ENCODE measurements at regions not wholly inside any gene's neighbourhood (a gene's known extent, or its start where the extent isn't known, plus 50 kb on each side); places are given as distances from the start of the nearest gene placed in this dataset.

- no peak for TF ChIP-seq MAFK (IDR thresholded peaks at IDR 0.05; ENCODE audit: low read depth, low read length)
Observed at GRCh38 chr22:22043296-22044078, 60.9 kb upstream of the TOP3B start (continued).
